ENCODE measurements at regions not wholly inside any gene's neighbourhood (a gene's known extent, or its start where the extent isn't known, plus 50 kb on each side); places are given as distances from the start of the nearest gene placed in this dataset.

DNA sequence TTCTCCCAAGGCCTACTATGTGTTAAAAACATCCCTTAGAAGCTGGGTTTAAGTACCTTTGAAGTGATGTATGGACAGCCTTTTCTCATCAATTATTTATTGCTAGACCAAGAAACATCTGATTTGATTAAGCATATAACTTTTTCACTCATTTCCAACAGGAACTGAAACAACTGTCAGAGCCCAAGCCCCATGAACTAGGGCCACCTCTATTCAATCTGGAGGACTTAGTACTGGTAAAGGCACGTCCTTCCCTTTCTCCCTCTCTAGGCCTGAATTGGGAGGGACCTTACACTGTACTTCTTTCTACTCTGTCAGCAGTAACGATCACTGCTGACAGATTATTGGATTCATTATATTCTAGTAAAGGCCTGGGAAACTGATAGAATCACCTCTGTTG, 612.0 kb upstream of the CDH8 start:
- H3K4me3 ChIP-seq (ENCODE audit: low read depth, low read length) = no peak overlapping the region
- no peak for DNase-seq (ENCODE audit: low read depth)

DNA sequence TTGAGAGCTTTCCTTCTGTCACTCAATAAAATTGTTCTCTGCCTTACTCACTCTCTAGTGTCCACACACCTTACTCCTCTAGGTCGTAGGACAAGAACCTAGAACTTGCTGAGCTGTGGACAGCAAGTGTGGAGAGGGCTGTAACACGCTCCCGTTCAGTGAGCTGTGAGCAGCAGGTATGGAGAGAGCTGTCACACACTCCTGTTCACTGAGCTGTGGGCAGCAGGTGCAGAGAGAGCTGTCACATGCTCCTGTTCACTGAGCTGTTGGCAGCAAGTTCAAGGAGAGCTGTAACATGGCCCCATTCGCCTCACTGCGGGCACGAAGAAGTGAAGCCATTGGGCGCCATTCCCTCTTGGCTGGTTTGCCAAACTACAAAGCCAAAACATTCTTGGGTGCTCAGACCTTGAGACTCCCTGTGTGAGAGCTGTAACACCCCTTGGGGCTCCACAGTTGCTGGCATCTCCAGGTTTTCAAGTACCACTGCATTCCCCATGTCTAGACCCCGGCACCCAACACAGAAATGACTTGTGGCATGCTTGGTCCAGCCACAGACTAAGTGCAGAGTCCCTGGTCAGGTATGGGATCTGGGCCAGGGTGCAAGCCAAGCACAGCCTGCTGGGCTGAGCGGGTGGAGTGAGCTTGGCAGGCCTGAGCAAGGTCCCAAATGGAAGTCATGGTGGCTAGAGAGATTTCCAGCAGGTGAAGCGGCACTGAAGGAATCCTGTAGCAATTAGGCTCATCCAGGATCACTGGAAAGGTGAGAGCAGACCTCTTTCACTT, 608.0 kb upstream of the CDH8 start:
- DNase-seq (ENCODE audit: low read depth) = no peak
- H3K4me3 ChIP-seq (ENCODE audit: low read depth, low read length) = no peak overlapping the region

DNA sequence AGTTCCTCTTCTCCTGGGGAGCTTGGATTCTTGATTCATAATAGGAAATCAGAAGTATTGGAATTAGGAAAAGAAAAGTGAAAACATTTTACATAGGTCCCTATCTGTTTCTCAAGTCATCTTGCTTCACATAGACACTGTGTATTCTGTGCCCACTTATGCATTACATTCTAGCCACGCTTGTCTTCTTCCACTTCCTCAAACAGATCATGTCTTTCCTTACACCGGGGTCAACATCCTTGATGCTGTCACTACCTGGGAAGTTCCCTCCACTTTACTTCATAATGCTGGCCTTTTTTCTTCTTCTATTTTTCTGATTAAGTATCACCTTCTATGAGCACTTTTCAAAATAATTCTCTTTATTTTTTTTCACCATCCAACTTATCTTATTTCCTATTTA, 606.4 kb upstream of the CDH8 start:
- no peak overlapping the region for H3K4me3 ChIP-seq (ENCODE audit: low read depth, low read length)
- DNase-seq (ENCODE audit: low read depth) = no peak

DNA sequence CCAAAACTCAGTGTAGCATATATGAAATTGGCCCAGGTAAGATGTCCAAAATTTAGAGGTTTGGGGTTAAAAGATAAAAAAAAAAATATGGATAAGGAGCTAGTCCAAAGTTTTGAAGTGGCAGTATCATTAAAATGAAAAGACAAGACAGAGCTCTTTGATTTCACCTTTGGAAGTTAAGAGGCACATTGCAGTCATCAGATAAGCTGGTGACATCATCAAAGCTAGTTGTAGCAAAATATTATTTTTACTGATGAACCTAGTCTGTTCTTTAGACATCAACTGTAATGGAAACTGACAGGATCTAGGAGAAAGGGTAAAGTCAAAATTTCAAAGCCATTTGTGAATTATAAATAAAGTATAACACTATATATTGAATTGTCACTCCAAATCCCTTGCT, 603.7 kb upstream of the CDH8 start:
- no peak overlapping the region for H3K4me3 ChIP-seq (ENCODE audit: low read depth, low read length)
- DNase-seq (ENCODE audit: low read depth) = no peak

DNA sequence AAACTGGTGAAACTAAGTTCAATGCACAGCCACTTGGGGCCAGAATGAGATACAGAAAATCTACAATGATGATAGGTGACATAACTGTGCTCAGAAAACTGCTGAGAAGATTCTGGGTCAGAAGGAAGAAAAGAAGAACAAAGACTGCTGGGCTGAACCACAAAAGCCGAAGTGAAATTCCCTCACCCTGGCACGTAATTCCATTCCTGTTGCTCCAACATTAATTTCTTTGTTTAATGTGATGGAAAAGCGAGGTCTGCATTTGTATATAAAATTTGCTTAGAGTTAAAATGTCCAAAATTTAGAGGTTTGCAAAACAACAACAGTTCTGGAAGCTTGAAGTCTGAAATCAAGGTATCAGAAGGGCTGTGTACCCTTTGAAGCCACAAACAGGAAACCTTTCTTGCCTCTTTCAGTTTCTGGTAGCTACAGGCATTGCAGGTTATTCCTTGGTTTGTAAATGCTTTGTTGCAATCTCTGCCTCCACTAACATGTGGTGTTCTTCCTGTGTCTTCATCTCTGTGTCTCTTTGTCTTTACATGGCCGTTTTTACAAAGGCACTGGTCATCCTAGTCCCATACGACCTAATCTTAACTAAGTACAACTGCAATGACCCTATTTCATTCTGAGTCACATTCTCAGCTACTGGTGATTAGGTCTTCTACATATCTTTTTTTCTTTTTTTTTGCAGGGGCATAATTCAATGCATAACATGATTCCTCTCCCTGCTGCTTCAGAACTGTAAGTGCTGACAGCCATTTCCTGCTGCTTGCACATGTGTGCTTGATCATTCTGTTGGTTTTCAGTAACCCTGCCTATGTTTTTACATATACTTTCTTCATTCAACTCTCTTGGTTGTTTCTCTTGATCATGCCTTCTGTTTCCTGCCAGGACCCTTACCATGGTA, 603.0 kb upstream of the CDH8 start:
- DNase-seq (ENCODE audit: low read depth) = no peak
- H3K4me3 ChIP-seq (ENCODE audit: low read depth, low read length) = no peak overlapping the region

DNA sequence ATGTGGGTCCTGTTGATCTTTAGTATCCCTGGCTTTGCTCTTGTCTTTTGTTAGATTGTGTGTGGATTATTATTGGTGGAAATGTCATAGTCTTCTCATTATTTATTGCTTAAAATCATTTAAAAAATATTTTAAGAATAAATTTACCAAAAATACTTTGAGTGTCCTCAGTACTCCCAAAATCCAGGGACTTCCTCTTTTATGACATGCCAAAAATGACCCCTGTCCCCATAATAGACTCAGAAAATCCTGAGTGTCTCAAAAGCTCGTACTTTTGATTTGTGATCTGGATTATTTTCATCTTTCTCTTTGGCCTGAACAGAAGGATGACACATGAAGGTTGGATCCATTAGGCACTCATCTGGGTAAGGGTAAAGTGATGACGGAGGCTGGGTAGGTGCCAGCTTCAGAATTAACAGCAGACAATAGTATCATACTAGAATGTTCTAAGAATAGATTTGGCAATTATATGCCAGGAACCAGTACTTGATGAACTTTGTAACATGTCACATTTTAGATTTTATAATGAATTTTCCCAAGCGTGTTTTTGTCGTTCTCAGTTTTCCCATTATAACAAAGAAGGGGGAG, 602.2 kb upstream of the CDH8 start:
- no peak for DNase-seq (ENCODE audit: low read depth)
- no peak overlapping the region for H3K4me3 ChIP-seq (ENCODE audit: low read depth, low read length)

DNA sequence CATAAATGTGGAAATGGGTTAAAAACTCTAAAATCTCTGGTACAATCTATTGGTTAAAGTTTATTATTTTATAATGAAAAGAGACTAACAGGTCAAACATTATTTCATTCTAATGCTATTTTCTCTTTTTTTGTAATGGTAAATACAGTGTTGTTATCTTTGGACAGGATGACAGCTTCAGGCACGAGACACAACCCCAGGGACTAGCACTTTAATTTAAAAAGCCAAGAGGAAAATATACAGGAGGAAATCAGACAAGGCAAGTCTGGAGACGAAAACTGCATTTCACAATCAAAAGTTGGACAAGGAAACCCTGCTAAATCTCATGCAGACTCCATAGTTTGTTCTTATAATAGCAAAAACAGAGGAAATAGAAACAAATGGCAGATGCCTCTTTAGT, 589.1 kb upstream of the CDH8 start:
- no peak for DNase-seq (ENCODE audit: low read depth)
- no peak overlapping the region for H3K4me3 ChIP-seq (ENCODE audit: low read depth, low read length)

DNA sequence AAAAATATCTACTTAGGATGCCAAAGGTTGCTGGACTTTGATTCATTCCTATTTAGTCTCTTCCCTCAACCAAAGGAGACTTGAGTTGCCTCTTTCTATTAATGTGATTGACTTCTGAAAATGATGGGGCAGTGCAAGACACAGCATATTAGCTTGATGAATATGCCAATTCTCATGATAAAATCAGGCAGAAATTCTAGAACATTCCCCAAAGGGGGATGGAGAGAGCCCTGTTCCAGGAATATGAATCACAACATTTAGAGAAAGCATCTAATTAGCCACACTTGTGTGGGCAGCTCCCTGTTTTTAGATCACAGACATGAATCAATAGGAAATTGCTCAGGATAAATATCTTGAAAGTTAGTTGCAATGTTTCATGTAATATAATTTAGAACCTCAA, 584.0 kb upstream of the CDH8 start:
- DNase-seq (ENCODE audit: low read depth) = no peak

DNA sequence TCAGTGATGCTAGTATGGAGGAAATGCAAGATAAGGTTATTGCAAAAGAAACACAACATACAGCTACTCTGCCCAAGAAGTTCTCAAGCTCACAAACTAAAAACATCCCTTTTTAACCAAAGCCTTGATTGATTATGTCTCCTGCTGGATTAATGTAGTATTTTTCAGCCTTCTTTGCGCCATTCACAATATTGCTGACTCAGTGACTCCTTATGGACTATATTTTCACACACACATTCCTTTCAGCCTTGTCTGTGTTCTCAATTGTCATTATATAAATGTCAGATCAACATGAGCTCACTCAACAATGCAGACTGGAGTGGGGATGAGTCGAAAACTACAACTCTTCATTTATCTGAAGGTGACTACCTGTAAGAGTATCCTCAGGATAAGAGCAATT, 579.3 kb upstream of the CDH8 start:
- DNase-seq (ENCODE audit: low read depth) = no peak
- no peak overlapping the region for H3K4me3 ChIP-seq (ENCODE audit: low read depth, low read length)

More for the DNA sequence above, 584.0 kb upstream of the CDH8 start:
- H3K4me3 ChIP-seq (ENCODE audit: low read depth, low read length) = no peak overlapping the region

DNA sequence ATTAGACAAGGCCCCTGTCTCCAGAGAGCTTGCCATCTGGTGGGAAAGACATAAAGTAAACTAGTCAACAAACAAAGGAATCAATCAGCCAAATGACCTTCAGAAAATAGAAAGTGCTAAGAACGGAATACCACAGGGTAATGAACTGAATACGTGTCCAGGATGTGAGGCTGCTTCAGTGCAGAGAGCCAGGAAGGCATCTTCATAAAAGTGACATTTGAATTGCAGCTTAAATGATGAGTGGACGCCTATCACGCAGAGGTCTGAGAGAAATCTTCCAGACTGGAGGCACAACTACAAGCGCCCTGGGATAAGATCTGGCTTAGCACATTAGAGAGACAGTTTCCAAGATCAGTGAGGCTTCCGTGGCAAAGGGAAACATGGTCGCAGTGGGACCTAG, 574.1 kb upstream of the CDH8 start:
- DNase-seq (ENCODE audit: low read depth) = no peak

DNA sequence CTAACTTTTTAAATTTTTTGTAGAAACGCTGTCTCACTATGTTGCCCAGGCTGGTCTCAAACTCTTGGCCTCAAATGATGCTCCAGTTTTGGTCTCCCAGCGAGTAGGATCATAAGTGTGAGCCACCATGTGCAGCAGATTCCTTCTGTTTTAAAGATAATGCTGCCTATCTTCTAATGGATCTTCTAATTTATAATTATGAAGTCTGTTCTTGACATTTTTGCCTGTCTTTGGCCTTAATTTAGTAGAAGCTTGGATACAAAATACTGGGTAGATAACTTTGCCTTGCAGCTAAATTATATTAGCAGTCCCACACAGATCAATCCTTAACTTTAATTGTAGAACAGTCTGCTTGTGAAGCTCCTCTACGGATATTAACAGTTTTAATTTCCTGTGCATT, 566.6 kb upstream of the CDH8 start:
- no peak for DNase-seq (ENCODE audit: low read depth)
- no peak overlapping the region for H3K4me3 ChIP-seq (ENCODE audit: low read depth, low read length)

More for the DNA sequence above, 574.1 kb upstream of the CDH8 start:
- H3K4me3 ChIP-seq (ENCODE audit: low read depth, low read length) = no peak overlapping the region

DNA sequence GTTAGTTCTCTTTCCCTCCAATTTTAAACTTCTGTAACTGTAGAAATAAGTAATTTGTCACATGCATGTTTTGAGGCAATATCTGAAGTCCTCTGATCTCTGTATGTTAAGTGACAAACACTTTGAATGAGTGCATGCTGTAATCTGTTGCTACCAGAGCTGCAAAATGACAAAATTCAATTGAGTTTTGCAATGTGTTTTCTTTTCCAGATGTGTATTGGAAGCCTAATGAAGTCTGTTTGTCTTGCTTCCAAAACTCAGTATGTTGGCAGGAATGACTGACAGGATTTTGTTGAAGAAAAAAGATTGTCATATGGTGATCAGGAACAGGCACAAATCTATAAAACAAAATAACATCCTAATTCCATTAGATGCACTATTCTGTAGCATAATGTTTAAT, 561.6 kb upstream of the CDH8 start:
- H3K4me3 ChIP-seq (ENCODE audit: low read depth, low read length) = no peak overlapping the region
- DNase-seq (ENCODE audit: low read depth) = no peak

DNA sequence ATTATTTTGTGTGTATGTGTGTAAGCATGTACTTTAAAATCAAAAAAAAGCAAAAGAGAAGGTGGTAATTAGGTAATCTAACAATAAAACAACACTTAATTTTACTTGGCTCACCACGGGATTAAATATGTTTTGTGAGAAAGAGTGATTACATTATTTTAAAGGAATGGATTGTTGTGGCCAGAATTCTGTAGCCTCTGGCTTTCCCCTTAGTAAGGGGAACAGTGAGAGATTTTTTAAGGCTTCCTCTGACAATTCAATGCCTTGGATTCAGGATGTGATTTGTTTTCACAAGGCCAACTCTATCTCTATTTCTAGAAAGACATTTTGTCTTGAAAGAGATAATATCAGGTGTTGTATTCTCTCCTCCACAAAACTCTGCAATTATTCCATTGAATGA, 560.3 kb upstream of the CDH8 start:
- no peak for DNase-seq (ENCODE audit: low read depth)
- H3K4me3 ChIP-seq (ENCODE audit: low read depth, low read length) = no peak overlapping the region

DNA sequence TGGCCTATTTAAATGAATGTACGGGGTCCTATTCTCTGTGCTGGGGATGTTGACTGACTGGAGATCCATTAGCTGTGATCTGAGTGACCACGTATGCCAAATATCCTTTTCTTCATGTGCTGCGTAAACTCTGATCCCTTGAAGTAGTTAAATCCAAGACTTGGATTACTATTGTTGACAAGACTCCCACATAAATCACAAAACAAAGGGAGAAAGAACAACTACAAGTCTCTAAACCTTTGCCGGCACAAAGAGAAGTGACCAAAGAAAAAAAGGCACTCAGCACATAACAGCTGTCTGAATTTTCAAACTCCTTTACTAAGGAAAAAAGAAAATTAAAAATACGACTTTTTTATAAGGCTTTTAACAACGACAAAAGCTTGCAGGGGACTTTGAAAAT, 559.9 kb upstream of the CDH8 start:
- DNase-seq (ENCODE audit: low read depth) = no peak
- H3K4me3 ChIP-seq (ENCODE audit: low read depth, low read length) = no peak overlapping the region

DNA sequence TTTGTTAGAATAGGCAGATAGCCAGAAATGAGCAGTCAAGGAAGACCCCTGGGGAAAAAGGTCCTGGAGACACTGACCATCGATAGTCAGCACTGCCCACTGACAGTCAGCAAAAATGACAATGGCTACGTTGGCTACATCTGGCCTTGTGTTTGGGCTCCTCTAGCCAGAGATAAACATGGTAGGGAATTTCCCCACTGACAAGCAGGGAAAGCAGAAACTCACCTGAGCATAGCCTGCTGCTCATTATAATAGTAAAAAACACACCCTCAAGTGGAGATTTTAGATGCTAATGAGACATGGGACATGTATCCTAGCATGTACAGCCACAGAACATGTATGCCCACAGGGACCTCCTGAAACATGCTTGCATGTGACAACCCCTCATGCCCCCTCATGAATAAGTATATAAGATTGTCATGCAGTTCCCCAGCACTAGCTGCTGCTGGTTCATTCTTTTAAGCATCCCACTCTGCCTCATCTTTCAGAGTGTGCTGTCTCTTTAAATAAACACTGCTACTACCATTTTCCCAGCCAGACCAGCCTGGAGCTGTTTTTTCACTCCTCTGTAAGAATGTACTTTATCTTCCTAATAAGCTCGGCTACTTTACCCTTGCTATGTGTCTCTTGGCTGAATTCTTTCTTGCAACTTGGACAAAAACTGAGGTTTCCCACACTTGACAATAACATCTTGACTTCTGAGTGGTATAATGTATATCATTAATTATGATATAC, 550.1 kb upstream of the CDH8 start:
- H3K4me3 ChIP-seq (ENCODE audit: low read depth, low read length) = no peak overlapping the region
- no peak for DNase-seq (ENCODE audit: low read depth)

DNA sequence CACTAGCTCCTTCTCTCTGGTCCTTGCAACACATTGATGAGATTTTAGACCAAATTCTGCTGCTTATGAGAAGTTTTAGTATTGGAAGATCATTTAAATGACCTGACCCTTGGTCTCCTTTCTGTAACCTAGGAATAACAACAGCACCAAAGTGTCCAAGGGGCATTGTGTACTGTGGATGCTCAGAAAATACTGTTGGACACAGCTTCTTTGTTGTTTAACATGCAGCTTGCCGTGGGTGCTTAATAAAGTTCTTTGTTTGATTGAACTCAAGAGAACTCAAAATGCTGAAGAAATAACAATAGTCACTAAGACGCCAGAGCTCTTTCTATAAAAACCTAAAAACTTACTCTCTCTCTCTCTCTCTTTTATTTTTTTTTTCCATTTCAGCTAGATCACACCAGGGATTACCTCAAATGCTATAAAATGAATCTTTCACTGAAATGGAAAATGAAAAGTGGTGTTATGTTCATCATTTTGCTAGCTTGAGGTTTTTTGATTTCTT, 548.9 kb upstream of the CDH8 start:
- DNase-seq (ENCODE audit: low read depth) = no peak
- H3K4me3 ChIP-seq (ENCODE audit: low read depth, low read length) = no peak overlapping the region

DNA sequence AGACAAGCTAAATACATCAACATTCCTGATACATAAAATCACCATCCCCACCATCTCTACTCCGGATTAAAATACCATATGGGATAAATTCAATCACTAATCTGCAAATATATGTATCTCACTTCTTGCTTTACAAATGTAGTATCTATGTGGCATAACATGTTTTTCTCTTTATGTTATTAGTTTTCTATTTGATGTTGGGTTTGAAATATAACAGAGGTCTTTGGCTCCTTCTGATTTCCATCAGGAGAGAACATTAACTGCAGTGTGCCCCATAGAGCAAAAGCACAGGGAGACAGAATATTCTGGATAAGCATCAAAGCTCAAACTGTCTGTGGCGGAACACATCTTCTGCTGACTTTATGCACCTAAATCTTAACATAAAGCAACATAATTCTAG, 547.2 kb upstream of the CDH8 start:
- no peak overlapping the region for H3K4me3 ChIP-seq (ENCODE audit: low read depth, low read length)
- DNase-seq (ENCODE audit: low read depth) = no peak

DNA sequence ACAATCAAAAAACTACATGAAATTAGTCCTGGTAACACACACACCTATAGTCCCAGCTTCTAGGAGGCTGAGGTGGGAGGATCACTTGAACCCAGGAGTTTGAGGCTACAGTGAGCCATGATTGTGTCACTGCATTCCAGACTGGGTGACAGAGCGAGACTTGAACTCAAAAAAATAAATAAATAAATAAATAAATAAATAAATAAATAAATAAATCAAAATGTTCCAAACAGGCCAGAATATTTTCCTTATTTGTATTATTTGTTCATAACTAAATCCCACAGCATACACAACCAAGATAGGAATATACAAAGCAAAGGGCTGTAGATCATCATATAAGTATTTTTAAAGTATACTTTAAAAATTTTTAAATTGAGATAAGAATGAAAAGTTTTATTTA, 537.2 kb upstream of the CDH8 start:
- no peak overlapping the region for H3K4me3 ChIP-seq (ENCODE audit: low read depth, low read length)

DNA sequence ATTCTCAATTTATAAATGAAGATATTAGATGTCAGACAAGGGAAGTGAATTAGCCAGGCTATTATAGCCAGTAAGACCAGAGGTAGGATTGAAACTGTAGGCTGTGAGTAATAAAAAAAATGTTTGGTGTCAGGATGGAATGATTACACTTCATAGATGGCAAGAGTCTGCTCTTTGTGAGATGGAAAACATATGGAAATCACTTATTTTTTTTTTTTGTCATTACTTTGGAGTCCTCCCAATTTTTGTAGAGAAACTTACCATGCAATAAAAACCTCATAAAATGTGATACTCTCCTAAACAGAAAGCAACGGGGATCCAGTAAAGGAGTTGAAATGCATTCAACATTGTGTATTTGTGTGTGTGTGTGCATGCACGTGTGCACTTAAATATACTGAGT, 532.7 kb upstream of the CDH8 start:
- DNase-seq (ENCODE audit: low read depth) = no peak
- H3K4me3 ChIP-seq (ENCODE audit: low read depth, low read length) = no peak overlapping the region

More for the DNA sequence above, 537.2 kb upstream of the CDH8 start:
- DNase-seq (ENCODE audit: low read depth) = no peak

DNA sequence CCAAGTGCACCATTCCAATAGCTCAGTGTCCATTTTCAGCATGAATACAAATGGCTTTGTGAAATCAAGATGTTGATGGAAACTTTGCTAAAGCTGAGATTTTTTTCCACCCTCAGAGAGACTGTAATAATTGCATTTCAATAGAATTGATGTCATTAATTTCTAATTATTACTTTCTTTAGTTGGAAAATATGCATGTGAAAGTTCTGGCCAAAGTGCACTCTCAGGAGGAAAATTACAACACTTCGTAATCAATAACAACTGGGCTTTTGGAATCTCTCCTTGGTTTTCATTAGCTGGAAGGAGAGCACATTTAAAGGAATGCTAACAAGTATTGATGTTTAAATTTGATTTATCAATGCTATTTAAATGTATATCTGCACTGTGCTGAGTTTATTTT, 529.5 kb upstream of the CDH8 start:
- no peak for DNase-seq (ENCODE audit: low read depth)
- no peak overlapping the region for H3K4me3 ChIP-seq (ENCODE audit: low read depth, low read length)

Data from skeletal muscle cell (primary cell).